ENCODE measurements at regions not wholly inside any gene's neighbourhood (a gene's known extent, or its start where the extent isn't known, plus 50 kb on each side); places are given as distances from the start of the nearest gene placed in this dataset.

DNA sequence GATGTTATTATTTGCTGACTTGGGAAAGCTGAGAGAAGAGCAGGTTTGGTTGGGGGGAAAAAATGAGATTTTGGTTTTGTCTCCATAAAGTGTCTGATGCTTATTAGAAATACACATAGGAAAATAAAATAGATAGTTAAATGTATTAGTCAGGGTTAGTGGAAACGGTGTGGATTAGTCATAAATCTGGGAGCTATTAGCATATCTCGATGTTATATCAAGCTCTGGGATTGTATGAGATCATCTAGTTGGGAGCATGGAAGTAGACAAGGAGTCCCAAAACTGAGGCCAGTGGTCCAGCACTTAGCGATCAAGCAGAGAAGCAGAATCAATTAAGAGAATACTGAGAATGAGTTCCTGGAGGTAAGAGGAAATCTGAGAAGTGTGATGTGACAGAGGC is 845.5 kb downstream of the ROBO2 start:
- TF ChIP-seq, protein P1, sequence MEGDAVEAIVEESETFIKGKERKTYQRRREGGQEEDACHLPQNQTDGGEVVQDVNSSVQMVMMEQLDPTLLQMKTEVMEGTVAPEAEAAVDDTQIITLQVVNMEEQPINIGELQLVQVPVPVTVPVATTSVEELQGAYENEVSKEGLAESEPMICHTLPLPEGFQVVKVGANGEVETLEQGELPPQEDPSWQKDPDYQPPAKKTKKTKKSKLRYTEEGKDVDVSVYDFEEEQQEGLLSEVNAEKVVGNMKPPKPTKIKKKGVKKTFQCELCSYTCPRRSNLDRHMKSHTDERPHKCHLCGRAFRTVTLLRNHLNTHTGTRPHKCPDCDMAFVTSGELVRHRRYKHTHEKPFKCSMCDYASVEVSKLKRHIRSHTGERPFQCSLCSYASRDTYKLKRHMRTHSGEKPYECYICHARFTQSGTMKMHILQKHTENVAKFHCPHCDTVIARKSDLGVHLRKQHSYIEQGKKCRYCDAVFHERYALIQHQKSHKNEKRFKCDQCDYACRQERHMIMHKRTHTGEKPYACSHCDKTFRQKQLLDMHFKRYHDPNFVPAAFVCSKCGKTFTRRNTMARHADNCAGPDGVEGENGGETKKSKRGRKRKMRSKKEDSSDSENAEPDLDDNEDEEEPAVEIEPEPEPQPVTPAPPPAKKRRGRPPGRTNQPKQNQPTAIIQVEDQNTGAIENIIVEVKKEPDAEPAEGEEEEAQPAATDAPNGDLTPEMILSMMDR (IDR thresholded peaks at IDR 0.05; ENCODE audit: extremely low read depth, insufficient read depth, missing control alignments) = no peak
- no peak for DNase-seq (ENCODE audit: low spot score)
- in situ Hi-C loops (cut with MboI; ENCODE audit: low pct_unique_long_range_greater_than_20kb, low sequenced_read_pairs, unreplicated experiment) = no loop called here

GRCh38 chr3:77887611-77888010 is 847.7 kb downstream of the ROBO2 start:
- in situ Hi-C loops (cut with MboI; ENCODE audit: low pct_unique_long_range_greater_than_20kb, low sequenced_read_pairs, unreplicated experiment) = no loop called here
- TF ChIP-seq, protein P1 (IDR thresholded peaks at IDR 0.05; ENCODE audit: extremely low read depth, insufficient read depth, missing control alignments) = no peak
- no peak for DNase-seq (ENCODE audit: low spot score)

GRCh38 chr3:77889616-77890015 is 849.7 kb downstream of the ROBO2 start:
- DNase-seq (ENCODE audit: low spot score) = no peak
- in situ Hi-C loops (cut with MboI; ENCODE audit: low pct_unique_long_range_greater_than_20kb, low sequenced_read_pairs, unreplicated experiment) = no loop called here
- TF ChIP-seq, protein P1 (IDR thresholded peaks at IDR 0.05; ENCODE audit: extremely low read depth, insufficient read depth, missing control alignments) = no peak

- DNase-seq (ENCODE audit: low spot score) = no peak
- in situ Hi-C loops (cut with MboI; ENCODE audit: low pct_unique_long_range_greater_than_20kb, low sequenced_read_pairs, unreplicated experiment) = no loop called here
- TF ChIP-seq, protein P1 (IDR thresholded peaks at IDR 0.05; ENCODE audit: extremely low read depth, insufficient read depth, missing control alignments) = no peak
Measured at GRCh38 chr3:77898621-77899020, 858.7 kb downstream of the ROBO2 start.

DNA sequence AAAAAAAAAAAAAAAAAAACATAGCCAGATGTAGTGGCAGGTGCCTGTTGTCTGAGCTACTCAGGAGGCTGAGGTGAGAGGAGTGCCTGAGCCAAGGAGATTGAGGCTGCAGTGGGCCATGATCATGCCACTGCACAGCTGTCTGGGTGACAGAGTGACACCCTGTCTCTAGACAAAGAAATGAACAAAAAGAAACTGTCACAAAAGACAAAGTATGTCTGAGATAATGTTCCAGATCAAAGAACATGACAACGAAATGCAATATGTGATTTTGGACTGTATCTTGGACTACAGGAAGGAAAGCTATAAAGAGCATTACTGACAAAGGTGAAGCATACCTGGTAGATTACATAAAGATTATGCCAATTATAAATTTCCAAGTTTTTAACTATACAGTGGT is 862.8 kb downstream of the ROBO2 start:
- in situ Hi-C loops (cut with MboI; ENCODE audit: low pct_unique_long_range_greater_than_20kb, low sequenced_read_pairs, unreplicated experiment) = no loop called here
- TF ChIP-seq, protein P1 (IDR thresholded peaks at IDR 0.05; ENCODE audit: extremely low read depth, insufficient read depth, missing control alignments) = no peak

DNA sequence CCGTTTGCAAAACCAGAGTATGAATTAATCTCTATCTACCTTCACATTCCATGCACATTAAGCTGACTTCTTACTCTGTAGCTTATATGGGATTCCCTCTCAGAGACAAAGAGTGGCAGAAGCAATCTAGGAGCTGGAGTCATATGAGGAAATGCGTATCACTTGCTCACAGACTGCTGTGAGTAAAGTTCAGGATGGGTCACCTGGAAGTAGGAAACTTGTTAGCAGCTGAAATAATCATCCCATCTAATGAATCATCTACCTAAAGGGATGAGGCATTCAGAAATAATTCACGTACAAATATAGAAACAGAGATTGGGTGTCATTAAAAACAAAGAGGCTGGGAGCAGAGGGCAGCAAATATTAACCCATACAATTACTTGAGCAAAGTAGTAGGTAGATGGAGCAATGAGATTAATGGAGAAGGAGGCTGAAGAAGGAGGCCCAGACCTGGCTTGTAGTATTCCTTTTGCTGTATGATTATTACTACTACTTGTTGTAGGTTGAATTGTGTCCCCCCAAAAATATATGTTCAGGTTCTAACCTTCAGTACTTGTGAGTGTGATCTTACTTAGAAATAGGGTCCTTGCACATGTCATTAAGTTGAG is 866.3 kb downstream of the ROBO2 start:
- no peak for DNase-seq (ENCODE audit: low spot score)
- TF ChIP-seq, protein P1 (IDR thresholded peaks at IDR 0.05; ENCODE audit: extremely low read depth, insufficient read depth, missing control alignments) = no peak
- in situ Hi-C loops (cut with MboI; ENCODE audit: low pct_unique_long_range_greater_than_20kb, low sequenced_read_pairs, unreplicated experiment) = no loop called here

More for the DNA sequence above, 862.8 kb downstream of the ROBO2 start:
- no peak for DNase-seq (ENCODE audit: low spot score)
